OCI-LY7 (cell line): ENCODE measurements at regions not wholly inside any gene's neighbourhood (a gene's known extent, or its start where the extent isn't known, plus 50 kb on each side); places are given as distances from the start of the nearest gene placed in this dataset.

Experiments
- BruUV-seq: library from RNA; stranded (reverse); fragments of 400-500 nt; replicated peaks from 2 replicates; lab custom pipeline; 2021; lab: Mats Ljungman, UMichigan
- CTCF ChIA-PET: fragments of 300-600 bp; sonication (Branson Sonifier 250); formaldehyde crosslinking; loops from one replicate; lab custom pipeline; 2022; ENCODE audit warnings: antibody characterized with exemption; ENCODE audit not compliant: unreplicated experiment; lab: Charles Lee
- POLR2A ChIA-PET: fragments of 300-600 bp; sonication (Branson Sonifier 250); formaldehyde crosslinking; loops from one replicate; lab custom pipeline; 2022; ENCODE audit warnings: antibody characterized with exemption; lab: Charles Lee
- DNase-seq: peaks from one replicate; pipeline ENCODE4 v3.0.0-alpha.2; 2015; ENCODE audit warnings: low spot score
- H2AFZ ChIP-seq: fragments of 200-600 bp; sonication (generic), shearing (Covaris generic); 2 replicates; pipeline ENCODE4 v1.6.1; 2014; ENCODE audit warnings: mild to moderate bottlenecking, antibody characterized with exemption, low read length, moderate library complexity
- H3K27ac ChIP-seq: fragments of 200-600 bp; sonication (generic); 2 replicates; pipeline ENCODE4 v1.5.1; 2014; ENCODE audit warnings: mixed run types, low read depth, mild to moderate bottlenecking, moderate library complexity, low read length, inconsistent platforms; ENCODE audit not compliant: poor library complexity, severe bottlenecking
- H3K36me3 ChIP-seq: fragments of 200-600 bp; sonication (generic); 2 replicates; pipeline ENCODE4 v1.6.1; 2014; ENCODE audit warnings: mild to moderate bottlenecking, antibody characterized with exemption, low read length, moderate library complexity, mixed read lengths; ENCODE audit not compliant: insufficient read depth
- H3K4me1 ChIP-seq: fragments of 200-600 bp; sonication (generic); 2 replicates; pipeline ENCODE4 v1.5.1; 2014; ENCODE audit warnings: mild to moderate bottlenecking, low read length; ENCODE audit not compliant: insufficient read depth, poor library complexity, severe bottlenecking
- H3K4me2 ChIP-seq: fragments of 200-600 bp; sonication (generic); 2 replicates; pipeline ENCODE4 v1.6.1; 2014; ENCODE audit warnings: mild to moderate bottlenecking, low read length
- H3K4me3 ChIP-seq: fragments of 200-600 bp; sonication (generic); 2 replicates; pipeline ENCODE4 v1.5.1; 2014; ENCODE audit warnings: mild to moderate bottlenecking, low read depth, low read length; ENCODE audit not compliant: poor library complexity, severe bottlenecking
- H3K79me2 ChIP-seq: fragments of 200-600 bp; sonication (generic); 2 replicates; pipeline ENCODE4 v1.6.1; 2016; ENCODE audit warnings: low read depth, mild to moderate bottlenecking, low read length, moderate library complexity, mixed read lengths; ENCODE audit not compliant: insufficient read depth
- H3K9me2 ChIP-seq: fragments of 200-600 bp; sonication (generic); 2 replicates; pipeline ENCODE4 v1.6.1; 2016; ENCODE audit warnings: mild to moderate bottlenecking, low read length, mixed read lengths; ENCODE audit not compliant: insufficient read depth
- H3K9me3 ChIP-seq: fragments of 200-600 bp; sonication (generic); 2 replicates; pipeline ENCODE4 v1.6.1; 2014; ENCODE audit warnings: mild to moderate bottlenecking, mixed run types, low read length, mixed read lengths
- H4K20me1 ChIP-seq: fragments of 200-600 bp; sonication (generic); 2 replicates; pipeline ENCODE4 v1.6.1; 2014; ENCODE audit warnings: mild to moderate bottlenecking, antibody characterized with exemption, low read length, moderate library complexity, mixed read lengths; ENCODE audit not compliant: insufficient read depth
- CTCF ChIP-seq: fragments of 200-600 bp; sonication (generic); conservative IDR thresholded peaks from 2 replicates; pipeline ENCODE4 v1.5.1; 2014; ENCODE audit warnings: mild to moderate bottlenecking, antibody characterized with exemption, low read length, moderate library complexity, mixed read lengths
- EZH2phosphoT487 ChIP-seq: fragments of 200-600 bp; sonication (generic); IDR thresholded peaks from 2 replicates; pipeline ENCODE4 v1.6.1; 2018; ENCODE audit warnings: low read depth, borderline replicate concordance, mild to moderate bottlenecking, mixed run types, antibody characterized with exemption, low read length, moderate library complexity, mixed read lengths
- intact Hi-C: fragments of 100-400 bp; cut with micrococcal nuclease; formaldehyde crosslinking; loops from one replicate; pipeline ENCODE4 v1.10.0; 2022; ENCODE audit not compliant: unreplicated experiment

GRCh38 chr11:122399375-122399774 lies 256.1 kb upstream of the UBASH3B start:
- H3K4me2 ChIP-seq = no peak overlapping the region
- no peak overlapping the region for H2AFZ ChIP-seq
- no peak for DNase-seq
- H3K36me3 ChIP-seq = no peaks in the 10 kb centered on the region
- H3K4me3 ChIP-seq = no peak overlapping the region
- H3K9me3 ChIP-seq = no peaks in the 10 kb centered on the region
- CTCF ChIA-PET = no interaction called here
- TF ChIP-seq EZH2phosphoT487 = no peak
- TF ChIP-seq CTCF = no peak
- H3K79me2 ChIP-seq = no peaks in the 10 kb centered on the region
- intact Hi-C loops = no loop called here
- no peaks in the 10 kb centered on the region for H3K4me1 ChIP-seq
- no peaks in the 10 kb centered on the region for H4K20me1 ChIP-seq
- POLR2A ChIA-PET = interaction anchor here (0.7 kb wide), 1 partner anchor 98 kb away, joined by 3 read pairs; no protein-coding TSS in a partner anchor
- H3K27ac ChIP-seq = no peak overlapping the region
- no TSS peak for BruUV-seq
- H3K9me2 ChIP-seq = no peaks in the 10 kb centered on the region

DNA sequence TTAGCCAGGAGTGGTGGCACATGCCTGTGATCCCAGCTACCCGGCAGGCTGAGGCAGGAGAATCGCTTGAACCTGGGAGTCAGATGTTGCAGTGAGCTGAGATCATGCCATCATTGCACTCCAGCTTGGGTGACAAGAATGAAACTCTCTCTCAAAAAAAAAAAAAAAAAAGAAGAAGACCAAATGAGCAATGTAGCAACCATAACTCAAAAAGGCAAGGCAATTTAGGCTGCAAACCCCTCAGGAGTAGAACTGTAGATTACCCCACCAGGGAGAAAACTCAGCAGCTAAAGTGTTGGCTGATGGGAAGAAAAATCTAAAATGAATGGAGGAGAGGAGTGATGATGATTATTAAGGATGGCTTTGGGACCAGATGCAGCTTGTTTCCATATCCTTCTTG lies 256.7 kb upstream of the UBASH3B start:
- CTCF ChIA-PET = no interaction called here
- Histone ChIP-seq H4K20me1 (no peaks in the 10 kb centered on the region), H3K4me3 (no peak overlapping the region), H3K9me3 (no peaks in the 10 kb centered on the region), H2AFZ (no peak overlapping the region), H3K9me2 (no peaks in the 10 kb centered on the region), H3K4me2 (no peak overlapping the region), H3K4me1 (no peaks in the 10 kb centered on the region), H3K27ac (no peak overlapping the region), H3K79me2 (no peaks in the 10 kb centered on the region), H3K36me3 (no peaks in the 10 kb centered on the region)
- no TSS peak for BruUV-seq
- intact Hi-C loops = no loop called here
- POLR2A ChIA-PET = interaction anchor here (0.7 kb wide), 1 partner anchor 604 kb away, joined by 6 read pairs; no protein-coding TSS in a partner anchor
- no peak for TF ChIP-seq EZH2phosphoT487
- no peak for TF ChIP-seq CTCF
- no peak for DNase-seq

GRCh38 chr11:122398167-122398566 lies 257.4 kb upstream of the UBASH3B start:
- H3K4me3 ChIP-seq = no peak overlapping the region
- no peaks in the 10 kb centered on the region for H3K9me3 ChIP-seq
- H3K4me2 ChIP-seq = no peak overlapping the region
- POLR2A ChIA-PET = interaction anchor here (0.7 kb wide), 1 partner anchor 605 kb away, joined by 6 read pairs; no protein-coding TSS in a partner anchor
- no peak for TF ChIP-seq EZH2phosphoT487
- no peak for TF ChIP-seq CTCF
- no peaks in the 10 kb centered on the region for H4K20me1 ChIP-seq
- H3K36me3 ChIP-seq = no peaks in the 10 kb centered on the region
- no peak overlapping the region for H3K27ac ChIP-seq
- intact Hi-C loops = no loop called here
- no TSS peak for BruUV-seq
- H3K79me2 ChIP-seq = no peaks in the 10 kb centered on the region
- CTCF ChIA-PET = no interaction called here
- no peaks in the 10 kb centered on the region for H3K4me1 ChIP-seq
- DNase-seq = no peak
- no peaks in the 10 kb centered on the region for H3K9me2 ChIP-seq
- H2AFZ ChIP-seq = no peak overlapping the region
